ENCODE measurements at regions not wholly inside any gene's neighbourhood (a gene's known extent, or its start where the extent isn't known, plus 50 kb on each side); places are given as distances from the start of the nearest gene placed in this dataset.
A peak's percentile ranks its signal among the peaks of the same experiment; 100 is the strongest.
"Not testable (repeated sequence)": the region's sequence is repeated elsewhere in the genome, so short reads cannot be mapped to it uniquely, and the experiment has no call there.

DNA sequence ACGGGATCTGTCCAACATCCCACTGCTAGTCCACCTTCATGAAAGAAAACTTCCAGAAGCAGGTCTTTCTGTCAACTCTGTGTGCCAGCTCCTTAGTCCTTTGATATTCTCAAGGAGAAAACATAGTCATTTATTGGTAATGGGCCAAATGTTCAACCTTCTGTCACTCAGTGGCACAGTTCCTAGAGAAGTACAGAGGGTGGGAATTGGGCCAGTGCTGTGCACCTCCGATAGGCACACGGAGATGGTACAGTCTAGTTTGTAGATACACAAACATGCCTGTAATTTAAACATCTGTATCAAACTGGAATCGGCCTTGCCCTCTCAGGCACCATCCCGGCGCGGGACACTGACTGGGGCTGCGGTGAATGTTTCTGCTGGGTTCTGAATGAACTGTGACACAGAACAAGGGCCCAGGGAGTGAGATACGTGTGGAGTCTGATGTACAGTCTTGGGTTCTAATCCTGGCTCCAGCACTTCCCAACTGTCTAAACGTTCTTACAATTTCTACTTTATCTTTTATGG lies 213.9 kb upstream of the SHH start:
- DNase-seq (ENCODE audit: low read depth in 4 of 4, low spot score in 3 of 4), result no peak

DNA sequence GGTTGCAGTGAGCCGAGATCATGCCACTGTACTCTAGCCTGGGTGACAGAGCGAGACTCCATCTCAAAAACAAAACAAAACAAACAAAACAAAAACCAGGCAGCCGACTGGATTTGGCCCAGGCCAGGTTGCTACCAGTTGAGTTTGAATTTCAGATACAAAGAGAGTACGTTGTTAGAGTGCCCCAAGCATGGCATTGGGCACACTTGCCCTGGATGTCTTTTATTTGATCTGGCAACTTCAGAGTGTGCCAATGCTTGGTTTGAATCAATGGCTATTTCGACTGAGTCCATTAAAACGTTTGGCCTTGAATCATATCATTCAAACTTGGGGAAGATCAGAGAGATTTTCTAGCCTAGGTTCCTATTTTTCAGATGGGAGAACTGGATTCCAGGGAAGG lies 213.4 kb upstream of the SHH start:
- no peak for DNase-seq (ENCODE audit: low read depth in 4 of 4, low spot score in 3 of 4)

DNA sequence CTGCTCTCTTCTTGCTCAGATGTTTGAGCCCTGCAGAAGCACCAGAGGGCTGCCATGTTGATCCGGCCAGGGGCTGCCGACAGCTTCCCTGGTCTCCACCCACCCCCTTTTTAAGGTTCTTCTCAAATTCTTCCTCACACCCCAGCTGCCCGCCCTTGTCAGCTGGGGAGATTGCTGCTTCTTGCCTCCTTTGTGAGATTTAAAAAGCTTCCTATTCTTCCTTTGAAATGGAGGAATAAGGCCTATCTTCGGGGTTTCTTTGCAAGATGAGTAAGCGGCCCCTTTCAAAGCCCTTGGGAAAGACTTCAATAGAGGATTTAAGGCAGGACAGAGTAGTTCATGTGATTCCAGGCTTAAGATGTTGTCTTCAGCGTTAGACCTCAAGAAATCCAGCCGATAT lies 211.9 kb upstream of the SHH start:
- DNase-seq (ENCODE audit: low read depth in 4 of 4, low spot score in 3 of 4), result no peak

DNA sequence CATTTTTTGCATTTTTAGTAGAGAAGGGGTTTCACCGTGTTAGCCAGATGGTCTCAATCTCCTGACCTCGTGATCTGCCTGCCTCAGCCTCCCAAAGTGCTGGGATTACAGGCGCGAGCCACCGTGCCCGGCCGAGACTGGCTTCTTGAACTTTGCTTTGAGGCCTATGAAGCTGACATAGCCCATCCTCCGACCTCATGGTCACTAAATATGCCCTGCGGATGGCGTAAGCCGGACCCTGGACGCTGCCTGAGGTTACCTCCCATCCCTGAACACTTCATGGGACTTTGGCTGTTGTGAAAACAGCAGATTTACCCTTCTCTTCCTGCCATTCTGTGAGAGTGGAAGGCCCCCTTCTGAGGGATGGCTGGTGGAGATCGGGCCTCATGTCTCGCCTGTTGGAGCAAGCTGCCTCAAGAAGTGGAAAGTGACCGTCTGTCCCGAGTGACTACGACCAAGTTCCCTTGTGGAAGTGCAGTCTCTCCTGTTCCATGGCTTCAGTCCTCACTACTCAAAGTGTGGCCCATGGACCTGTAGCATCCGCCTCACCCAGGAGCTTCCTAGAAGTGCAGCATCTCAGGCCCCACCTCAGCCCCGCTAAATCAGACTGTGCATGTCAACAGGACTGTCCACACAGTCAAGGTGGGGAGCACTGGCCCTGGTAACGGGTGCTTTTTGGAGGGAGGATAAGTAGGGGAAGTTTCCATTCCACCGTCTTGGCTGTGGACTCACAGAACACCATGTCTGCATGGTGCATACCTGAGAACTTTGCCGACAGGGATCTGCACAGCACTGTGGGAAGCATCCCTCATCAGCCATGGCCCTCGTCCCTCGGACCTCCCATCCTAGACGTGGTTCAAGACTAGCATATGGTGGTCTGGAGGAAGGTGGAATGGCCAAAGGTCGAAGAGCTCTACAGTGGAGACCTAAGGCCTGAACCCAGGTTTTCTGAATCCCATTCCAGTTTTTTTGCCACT lies 210.5 kb upstream of the SHH start:
- no peak for DNase-seq (ENCODE audit: low read depth in 4 of 4, low spot score in 3 of 4)

DNA sequence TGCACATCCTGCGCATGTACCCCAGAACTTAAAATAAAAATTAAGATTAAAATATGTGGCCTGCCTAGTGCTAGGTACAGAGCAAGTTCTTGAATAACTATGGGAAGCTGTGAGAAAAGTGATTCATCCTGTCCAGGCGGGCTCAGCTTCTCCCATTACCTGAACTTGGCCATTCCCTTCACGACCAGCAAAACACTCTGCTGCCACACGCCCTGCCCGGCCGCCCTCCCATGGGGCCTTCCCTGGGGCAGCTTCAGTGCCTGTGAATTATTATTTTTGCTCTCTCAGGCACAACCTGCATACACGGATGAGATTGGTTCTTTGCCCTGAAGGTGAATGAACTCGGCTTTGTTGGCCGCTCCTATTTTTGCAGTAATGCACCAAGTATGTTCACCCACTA lies 209.2 kb upstream of the SHH start:
- peak in 1 of 4 donors; percentile 2 for DNase-seq (ENCODE audit: low read depth in 4 of 4, low spot score in 3 of 4)

DNA sequence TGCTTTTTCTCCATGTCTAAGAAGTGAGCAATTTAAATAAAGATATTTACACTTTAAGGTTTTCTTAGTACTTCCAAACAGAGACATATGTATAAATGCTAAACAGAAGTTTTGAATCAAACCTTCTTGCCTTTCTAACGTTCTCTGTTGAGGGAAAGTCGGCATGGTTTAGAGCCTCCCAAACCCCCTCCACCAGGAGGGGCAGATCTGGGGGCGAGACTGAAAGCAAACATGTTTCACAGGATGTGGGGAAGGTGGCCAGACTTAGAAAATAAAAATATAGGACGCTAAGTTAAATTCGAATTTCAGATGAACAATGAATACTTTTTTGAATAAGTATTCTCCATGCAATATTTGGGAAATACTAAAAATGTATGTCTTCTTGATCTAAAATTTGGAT lies 208.3 kb upstream of the SHH start:
- no peak for DNase-seq (ENCODE audit: low read depth in 4 of 4, low spot score in 3 of 4)

DNA sequence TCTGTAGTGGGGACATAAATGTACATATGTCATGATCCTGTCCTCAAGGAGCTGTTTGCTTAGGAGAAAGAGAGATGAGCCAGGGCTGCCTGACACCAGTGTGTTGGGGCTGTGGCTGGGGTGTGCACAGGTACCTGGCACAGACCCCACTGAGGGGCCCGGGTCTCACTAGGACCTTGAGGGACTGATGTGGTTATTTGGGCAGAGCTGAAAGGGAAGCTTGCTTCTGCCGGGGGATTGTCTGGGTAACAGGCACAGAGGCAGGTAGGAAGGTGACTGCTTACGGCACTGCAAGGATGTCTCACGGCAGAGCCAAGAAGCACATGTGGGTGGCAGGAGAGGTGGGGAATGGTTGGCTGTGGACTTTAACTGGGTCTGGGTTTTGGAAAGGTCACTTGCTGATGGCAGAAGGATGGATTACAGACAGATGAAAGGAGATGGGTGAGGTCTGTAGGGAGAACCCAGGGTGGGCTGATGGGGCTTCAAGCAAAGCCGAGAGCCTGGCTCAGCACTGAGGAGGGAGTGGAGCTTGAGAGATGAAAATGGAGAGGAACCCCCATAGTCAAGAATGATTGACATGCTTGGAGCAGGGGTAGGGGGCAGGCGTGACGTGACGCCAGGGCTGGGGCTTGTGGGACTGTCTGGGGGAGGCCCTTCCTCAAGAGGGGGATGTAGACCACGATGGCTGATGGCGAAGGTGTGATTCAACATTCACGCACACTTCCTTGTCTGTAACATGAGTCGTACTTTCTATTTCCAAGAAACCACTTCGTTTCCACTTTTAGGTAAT lies 207.7 kb upstream of the SHH start:
- DNase-seq (ENCODE audit: low read depth in 4 of 4, low spot score in 3 of 4), result no peak

DNA sequence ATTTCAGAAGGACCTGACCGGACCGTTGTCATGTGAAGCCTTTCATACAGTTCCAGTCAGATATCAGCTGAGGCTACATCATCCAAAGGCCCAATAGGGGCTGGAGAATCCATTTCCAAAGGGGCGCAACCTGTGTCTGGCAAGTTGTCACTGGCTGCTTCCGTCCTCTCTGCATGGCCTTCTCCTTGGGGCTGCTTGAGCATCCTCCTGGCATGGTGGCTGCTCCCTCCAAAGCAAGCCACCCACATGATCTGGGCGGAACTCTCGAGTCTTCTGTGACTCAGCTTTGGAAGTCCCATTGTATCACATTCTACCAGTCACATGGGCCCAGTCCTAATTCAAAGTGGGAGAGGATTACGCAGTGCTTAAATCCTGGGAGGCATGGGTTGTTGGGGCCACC lies 207.0 kb upstream of the SHH start:
- no peak for DNase-seq (ENCODE audit: low read depth in 4 of 4, low spot score in 3 of 4)

DNA sequence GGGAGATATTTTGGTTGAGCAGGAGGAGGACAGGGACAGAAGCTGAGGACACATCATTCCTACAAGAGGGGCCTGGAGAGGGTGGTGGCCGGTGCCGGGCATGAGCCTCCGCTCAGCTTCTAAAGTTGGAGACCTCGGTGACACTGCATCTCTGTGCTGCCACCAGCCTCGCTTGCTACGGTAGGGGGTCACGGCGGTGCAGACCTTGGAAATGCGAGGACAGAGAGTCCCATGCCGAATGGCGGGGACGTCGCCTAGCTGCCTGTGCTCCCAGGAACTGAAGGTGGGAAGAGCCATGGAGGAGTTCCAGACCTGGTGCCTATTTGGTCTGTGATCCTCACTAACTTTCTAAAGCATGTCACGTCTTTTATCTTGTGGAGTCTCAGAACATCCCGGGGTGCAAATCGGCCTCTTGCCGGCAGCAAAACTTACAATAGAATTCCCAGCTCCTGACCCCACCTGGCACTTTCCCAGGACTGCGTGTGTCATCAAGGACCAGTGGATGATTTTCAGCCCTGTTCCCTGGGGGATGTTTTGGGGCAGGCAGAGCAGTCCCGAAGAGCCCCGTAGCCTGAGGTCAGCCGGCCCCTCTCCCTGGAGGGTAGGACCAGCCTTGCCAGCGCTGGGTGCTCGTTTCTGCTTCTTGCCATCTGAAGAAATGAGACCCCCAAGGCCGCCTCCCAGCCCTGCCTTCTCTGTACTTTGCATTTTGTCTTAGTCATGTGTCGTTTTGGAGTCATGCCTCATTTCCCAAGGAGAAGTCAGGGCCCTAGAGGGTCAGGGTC lies 205.8 kb upstream of the SHH start:
- DNase-seq (ENCODE audit: low read depth in 4 of 4, low spot score in 3 of 4), result no peak

DNA sequence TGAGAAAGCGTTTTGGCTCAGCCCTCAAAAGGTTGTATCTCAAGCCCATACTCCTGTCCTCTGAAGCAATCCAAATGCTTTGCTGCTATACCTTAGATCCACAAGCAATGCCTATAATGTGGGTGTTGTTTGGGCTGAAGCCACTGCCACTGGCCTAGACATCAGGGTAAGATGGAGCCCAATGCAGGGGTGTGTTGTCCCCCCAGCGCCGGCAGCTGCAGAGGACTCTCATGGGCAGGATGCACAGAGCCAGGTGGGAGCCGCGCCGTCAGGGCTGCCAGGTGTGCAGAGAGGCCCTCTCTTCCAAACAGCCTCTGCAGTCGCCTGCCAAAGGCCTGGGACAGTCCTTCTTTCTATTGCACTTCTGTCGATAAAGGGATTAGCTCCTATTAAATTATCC lies 205.2 kb upstream of the SHH start:
- no peak for DNase-seq (ENCODE audit: low read depth in 4 of 4, low spot score in 3 of 4)

DNA sequence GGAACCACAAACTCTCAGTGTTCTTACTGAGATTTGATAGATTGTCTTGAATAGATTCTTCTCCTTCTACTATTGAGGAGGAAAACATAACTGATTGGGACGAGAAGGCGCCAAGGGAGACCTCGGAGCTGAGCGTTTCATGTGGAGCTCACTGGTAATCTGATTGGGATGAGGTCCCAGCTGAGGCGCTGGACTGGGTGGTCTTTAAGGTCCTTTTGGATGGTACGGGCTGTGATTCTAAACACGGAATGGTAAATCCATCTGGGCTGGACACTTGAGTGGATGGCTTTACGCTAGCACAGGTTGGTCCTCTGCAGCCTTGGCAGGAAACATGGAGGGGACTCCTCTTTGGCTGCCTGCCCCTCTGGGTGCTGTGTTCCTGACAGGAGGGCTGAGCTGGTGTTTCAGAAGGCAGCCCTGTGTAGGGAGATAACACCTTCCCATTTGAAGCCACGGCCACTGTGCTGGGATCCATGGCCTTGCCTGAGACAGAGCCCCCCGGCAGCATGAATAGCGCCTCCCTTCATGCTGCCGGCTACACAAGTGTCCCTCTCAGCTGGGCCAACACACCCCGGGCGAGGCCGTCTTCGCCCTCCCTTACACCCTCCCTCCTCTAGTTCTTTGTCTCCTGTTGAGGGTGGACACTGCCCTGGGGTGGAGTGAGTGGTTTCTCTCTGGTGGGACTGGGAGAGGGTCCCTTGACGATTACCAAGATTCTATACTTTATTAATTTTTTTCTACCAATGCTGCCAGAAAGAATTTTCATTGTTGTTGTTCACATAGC lies 203.2 kb upstream of the SHH start:
- DNase-seq (ENCODE audit: low read depth in 4 of 4, low spot score in 3 of 4), result no peak

DNA sequence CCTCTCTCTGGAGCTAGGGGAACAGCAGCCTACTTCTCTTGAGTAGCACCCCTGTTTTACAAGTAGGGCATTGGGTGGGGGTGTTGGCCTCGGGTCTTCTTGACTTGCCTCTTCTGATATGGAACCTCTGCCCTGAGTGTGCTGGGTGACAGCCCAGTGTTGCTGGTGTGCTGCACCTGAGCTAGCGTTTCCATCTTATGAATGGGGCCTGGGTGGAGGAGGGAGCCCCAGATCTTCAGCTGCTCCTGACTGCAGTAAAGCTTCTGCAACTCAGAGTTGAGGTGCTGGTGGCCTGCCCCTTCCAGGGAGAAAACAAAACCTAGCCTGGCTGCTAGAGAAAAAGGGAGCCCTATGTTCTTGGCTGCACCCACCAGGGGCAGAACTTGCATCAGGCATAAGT lies 202.5 kb upstream of the SHH start:
- no peak for DNase-seq (ENCODE audit: low read depth in 4 of 4, low spot score in 3 of 4)

DNA sequence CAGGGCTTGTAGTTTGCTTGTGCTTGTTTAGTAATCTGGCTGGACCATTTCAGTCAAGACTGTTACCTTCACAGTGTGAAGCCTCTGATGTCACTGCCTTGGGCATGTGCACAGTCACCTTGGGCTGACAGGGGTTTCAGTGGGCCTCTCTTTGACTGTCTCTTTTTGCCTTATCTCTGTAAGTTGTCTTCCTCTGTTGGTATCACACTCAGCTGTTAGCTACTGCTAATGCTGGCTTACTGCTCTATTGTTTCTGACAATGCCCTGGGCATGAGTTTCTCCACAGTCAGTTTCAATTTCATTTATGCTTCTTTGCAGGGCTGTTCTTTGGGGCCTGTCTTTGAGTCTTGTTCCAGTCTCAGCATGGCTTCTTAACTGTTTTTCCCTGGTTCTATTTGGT lies 201.9 kb upstream of the SHH start:
- no peak for DNase-seq (ENCODE audit: low read depth in 4 of 4, low spot score in 3 of 4)

DNA sequence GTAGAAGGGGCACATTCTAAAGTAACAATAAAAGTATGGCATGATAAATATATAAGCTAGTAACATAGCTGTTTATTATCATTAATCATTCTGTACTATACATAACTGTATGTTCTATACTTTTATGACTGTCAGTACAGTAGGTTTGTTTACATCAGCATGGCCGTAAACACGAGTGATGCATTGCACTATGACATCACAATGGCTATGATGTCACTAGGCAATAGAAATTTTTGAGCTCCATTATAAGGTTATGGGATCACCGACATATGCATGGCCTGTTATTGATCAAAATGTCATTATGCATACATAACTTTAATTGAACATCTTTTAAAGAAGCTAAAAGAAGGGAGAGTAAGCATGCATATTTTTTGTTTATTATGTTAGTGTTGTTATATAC lies 200.1 kb upstream of the SHH start:
- no peak for DNase-seq (ENCODE audit: low read depth in 4 of 4, low spot score in 3 of 4)

DNA sequence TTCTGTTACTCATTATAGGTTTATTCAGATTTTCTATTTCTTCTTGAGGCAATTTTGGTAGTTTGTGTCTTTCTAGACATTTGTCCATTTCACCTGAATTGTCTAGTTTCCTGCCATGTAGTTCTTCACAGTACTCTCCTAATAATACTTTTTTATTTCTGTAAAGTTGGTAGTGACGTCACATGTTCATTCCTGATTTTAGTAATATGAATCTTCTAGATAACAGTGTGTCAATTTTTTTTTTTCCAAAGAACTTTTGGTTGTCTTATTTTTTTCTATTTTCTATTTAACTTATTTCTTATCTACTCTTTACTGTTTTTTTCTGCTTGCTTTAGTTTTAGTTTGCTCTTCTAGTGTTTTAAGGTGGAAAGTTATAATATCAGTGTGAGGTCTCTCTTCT lies 197.3 kb upstream of the SHH start:
- no peak for DNase-seq (ENCODE audit: low read depth in 4 of 4, low spot score in 3 of 4)

DNA sequence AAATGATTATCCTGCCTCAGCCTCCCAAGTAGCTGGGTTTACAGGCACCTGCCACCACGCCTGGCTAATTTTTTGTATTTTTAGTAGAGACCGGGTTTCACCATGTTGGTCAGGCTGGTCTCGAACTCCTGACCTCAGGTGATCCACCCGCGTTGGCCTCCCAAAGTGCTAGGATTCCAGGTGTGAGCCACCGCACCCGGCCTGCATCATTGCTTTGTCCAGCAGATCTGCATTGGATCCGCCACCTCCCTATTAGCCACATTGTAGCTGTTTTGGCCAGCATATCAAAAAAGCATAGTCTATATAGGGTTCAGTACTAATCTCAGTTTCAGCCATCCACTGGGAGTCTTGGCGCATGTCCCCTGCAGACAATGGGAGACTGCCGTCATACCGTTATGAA lies 194.6 kb upstream of the SHH start:
- not testable (repeated sequence) for DNase-seq (ENCODE audit: low read depth in 4 of 4, low spot score in 3 of 4)

DNA sequence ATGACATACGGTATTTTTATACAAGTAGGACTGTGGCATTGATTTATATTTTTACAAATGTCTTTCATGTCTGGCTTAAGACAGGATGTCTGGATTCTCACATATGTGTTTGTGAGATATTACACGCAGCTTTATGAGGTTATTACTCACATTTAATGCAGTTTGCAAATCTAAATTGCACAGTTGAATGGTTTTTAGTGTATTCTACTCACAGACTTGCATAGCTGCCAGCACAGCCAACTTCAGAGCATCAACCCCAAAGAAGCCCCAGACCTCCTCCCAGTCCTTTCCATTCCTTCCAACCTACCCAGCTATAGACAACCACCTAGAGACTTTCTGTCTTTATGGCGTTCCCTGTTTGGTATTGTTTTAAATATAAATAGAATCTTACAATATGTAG lies 193.8 kb upstream of the SHH start:
- no peak for DNase-seq (ENCODE audit: low read depth in 4 of 4, low spot score in 3 of 4)

DNA sequence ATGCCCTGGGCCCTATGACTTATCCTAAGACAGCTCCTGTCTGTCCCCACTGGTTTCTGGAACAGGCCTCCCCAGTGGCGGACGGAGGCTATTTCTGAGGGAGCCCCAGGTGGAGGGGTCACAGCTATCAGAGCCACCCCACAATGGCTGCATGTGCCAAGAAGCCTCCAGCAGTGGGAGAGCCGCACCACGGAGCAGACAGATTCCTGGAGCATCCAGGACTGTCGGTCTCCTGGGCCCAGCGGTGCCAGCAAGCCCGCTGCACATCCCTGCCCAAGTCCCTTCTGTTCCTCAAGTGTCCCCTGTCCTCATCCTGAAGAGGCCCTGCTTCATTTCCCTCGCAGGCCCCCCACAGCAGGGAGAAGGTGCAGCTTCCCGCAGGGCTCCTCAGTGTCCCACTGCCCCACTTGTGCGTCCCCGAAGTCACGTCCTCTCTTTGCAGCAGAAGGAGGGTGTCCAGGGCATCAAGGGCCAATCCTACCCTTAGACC lies 193.0 kb upstream of the SHH start:
- DNase-seq (ENCODE audit: low read depth in 4 of 4, low spot score in 3 of 4), result no peak

DNA sequence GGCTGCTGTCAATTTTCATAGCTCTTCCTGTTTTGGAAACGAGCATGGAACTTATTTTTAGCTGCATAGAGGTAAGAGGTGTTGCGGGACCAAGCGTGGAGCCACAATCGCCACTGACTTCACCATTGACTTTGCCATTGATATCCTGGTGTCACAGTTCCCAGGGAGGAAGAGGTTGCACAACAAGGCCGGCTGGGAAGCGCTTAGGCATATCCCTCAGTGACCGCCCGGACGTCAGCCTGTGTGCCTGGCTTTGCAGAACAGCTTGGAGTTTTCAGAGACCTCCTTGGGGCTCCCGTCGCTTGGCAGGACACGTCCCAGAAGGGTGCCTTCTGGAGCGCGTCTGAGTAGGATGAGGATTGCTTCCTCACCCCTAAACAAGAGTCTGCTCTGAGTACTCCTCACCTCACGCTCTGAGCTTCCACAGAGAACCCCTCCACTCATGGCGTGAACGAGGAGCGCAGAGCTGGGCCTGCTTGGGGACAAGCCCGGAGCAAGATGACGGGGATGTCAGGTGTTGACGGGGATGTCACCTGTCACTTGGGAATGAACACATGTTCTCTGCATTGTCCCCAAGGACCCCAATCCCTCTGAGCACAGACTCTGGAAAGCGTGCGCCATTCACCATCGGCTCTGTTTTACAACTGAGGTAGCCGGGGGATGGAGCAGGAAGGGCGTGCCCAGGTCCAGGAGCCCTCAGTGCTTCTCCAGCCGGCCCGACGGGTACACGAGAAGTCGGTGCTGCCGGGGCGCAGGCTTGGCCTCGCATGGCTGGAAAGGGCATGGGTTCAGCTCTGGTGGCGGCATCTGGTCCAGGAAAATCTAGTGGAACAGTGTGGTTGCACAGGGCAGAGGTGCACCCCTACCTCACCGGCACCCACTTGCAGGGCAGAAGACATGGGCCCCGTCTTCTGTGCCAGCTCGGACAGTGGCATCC lies 192.3 kb upstream of the SHH start:
- DNase-seq (ENCODE audit: low read depth in 4 of 4, low spot score in 3 of 4), result no peak
